ENCODE measurements at regions not wholly inside any gene's neighbourhood (a gene's known extent, or its start where the extent isn't known, plus 50 kb on each side); places are given as distances from the start of the nearest gene placed in this dataset.

GRCh38 chr9:91157883-91158282 lies 203.8 kb downstream of the AUH start:
- TF ChIP-seq, protein P1, sequence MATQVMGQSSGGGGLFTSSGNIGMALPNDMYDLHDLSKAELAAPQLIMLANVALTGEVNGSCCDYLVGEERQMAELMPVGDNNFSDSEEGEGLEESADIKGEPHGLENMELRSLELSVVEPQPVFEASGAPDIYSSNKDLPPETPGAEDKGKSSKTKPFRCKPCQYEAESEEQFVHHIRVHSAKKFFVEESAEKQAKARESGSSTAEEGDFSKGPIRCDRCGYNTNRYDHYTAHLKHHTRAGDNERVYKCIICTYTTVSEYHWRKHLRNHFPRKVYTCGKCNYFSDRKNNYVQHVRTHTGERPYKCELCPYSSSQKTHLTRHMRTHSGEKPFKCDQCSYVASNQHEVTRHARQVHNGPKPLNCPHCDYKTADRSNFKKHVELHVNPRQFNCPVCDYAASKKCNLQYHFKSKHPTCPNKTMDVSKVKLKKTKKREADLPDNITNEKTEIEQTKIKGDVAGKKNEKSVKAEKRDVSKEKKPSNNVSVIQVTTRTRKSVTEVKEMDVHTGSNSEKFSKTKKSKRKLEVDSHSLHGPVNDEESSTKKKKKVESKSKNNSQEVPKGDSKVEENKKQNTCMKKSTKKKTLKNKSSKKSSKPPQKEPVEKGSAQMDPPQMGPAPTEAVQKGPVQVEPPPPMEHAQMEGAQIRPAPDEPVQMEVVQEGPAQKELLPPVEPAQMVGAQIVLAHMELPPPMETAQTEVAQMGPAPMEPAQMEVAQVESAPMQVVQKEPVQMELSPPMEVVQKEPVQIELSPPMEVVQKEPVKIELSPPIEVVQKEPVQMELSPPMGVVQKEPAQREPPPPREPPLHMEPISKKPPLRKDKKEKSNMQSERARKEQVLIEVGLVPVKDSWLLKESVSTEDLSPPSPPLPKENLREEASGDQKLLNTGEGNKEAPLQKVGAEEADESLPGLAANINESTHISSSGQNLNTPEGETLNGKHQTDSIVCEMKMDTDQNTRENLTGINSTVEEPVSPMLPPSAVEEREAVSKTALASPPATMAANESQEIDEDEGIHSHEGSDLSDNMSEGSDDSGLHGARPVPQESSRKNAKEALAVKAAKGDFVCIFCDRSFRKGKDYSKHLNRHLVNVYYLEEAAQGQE (IDR thresholded peaks at IDR 0.05; ENCODE audit: insufficient replicate concordance, low read depth), result no peak
- TF ChIP-seq SPI1 (IDR thresholded peaks at IDR 0.05; ENCODE audit: borderline replicate concordance, low read depth) (no peak), CTCF (IDR thresholded peaks at IDR 0.05; ENCODE audit: insufficient read depth, low read length) (no peak), GABPA (IDR thresholded peaks at IDR 0.05; ENCODE audit: low read depth) (no peak), POLR2AphosphoS5 (IDR thresholded peaks at IDR 0.05; ENCODE audit: low read depth) (no peak)

Measured in HL-60 (cell line).